Stomach (tissue), 4 donors: ENCODE measurements at regions not wholly inside any gene's neighbourhood (a gene's known extent, or its start where the extent isn't known, plus 50 kb on each side); places are given as distances from the start of the nearest gene placed in this dataset.

ENCODE experiments used
- CTCF ChIP-seq, 7 experiments: fragments of 450-650 bp in 4 of 7; fragments of 200-600 bp in 3 of 7; sonication (generic) in 3 of 7; IDR thresholded peaks; one replicate each; pipeline ENCODE4 v1.5.1; 2016 to 2019; ENCODE audit warnings: antibody characterized with exemption in 7 of 7, control low read depth in 2 of 7, mild to moderate bottlenecking in 1 of 7
- EP300 ChIP-seq: sonication (generic); formaldehyde crosslinking; IDR thresholded peaks from one replicate; pipeline ENCODE4 v1.6.1; 2017; ENCODE audit warnings: antibody characterized with exemption
- POLR2A ChIP-seq, 4 donors: fragments of 450-650 bp; IDR thresholded peaks; one replicate each; pipeline ENCODE4 v1.6.1; 2016; ENCODE audit warnings: antibody characterized with exemption in 4 of 4, control low read depth in 2 of 4, mild to moderate bottlenecking in 1 of 4, moderate library complexity in 1 of 4
- POLR2AphosphoS5 ChIP-seq, 3 donors: sonication (generic); formaldehyde crosslinking; IDR thresholded peaks; one replicate each; pipeline ENCODE4 v1.6.1; 2016; ENCODE audit warnings: antibody characterized with exemption in 3 of 3

GRCh38 chr1:173395762-173396161, 81.4 kb upstream of the PRDX6 start:
- no peak for TF ChIP-seq EP300
- no peak for TF ChIP-seq CTCF (IDR thresholded peaks at IDR 0.05)
- no peak for TF ChIP-seq POLR2A (IDR thresholded peaks at IDR 0.05)
- no peak for TF ChIP-seq POLR2AphosphoS5 (IDR thresholded peaks at IDR 0.05)
